Activated CD4-positive, CD25-positive, alpha-beta regulatory T cell treated with anti-CD3 and anti-CD28 coated beads, Interleukin-2, amount 50 U/mL, for 24 hours (primary cell): ENCODE measurements at regions not wholly inside any gene's neighbourhood (a gene's known extent, or its start where the extent isn't known, plus 50 kb on each side); places are given as distances from the start of the nearest gene placed in this dataset.

ENCODE experiments used
- ATAC-seq, 2 donors: fragments of 150-1000 bp; cut with Tn5 transposase; one replicate each; pipeline ENCODE4 v1.10.0; 2021; ENCODE audit warnings: mild to moderate bottlenecking in 1 of 2, moderate library complexity in 1 of 2

- no peak for ATAC-seq
These were observed 62.0 kb upstream of the AMZ2 start for GRCh38 chr17:68185820-68186219.

- no peak for ATAC-seq
These were observed 57.3 kb upstream of the AMZ2 start for GRCh38 chr17:68190495-68190894.

GRCh38 chr17:68195667-68196393, 52.0 kb upstream of the AMZ2 start:
- no peak for ATAC-seq

- no peak for ATAC-seq
These were observed 51.3 kb upstream of the AMZ2 start for GRCh38 chr17:68196394-68197090.

GRCh38 chr17:68197091-68197996, 50.5 kb upstream of the AMZ2 start:
- ATAC-seq: peak; percentile 10 to 17

GRCh38 chr17:68197997-68198930, 49.6 kb upstream of the AMZ2 start:
- peak in 1 of 2 donors; percentile 19 for ATAC-seq
